Heart left ventricle (tissue), 13 donors: ENCODE measurements at regions not wholly inside any gene's neighbourhood (a gene's known extent, or its start where the extent isn't known, plus 50 kb on each side); places are given as distances from the start of the nearest gene placed in this dataset.

Experiments used
- CTCF ChIP-seq, 12 donors: fragments of 200-600 bp; sonication (generic) in 4 of 12; IDR thresholded peaks; one replicate each; pipeline versions ENCODE4 v1.5.0 to v1.8.0; 2018 to 2022; ENCODE audit warnings: antibody characterized with exemption in 12 of 12, mild to moderate bottlenecking in 5 of 12
- POLR2A ChIP-seq, 2 donors: fragments of 450-650 bp; IDR thresholded peaks; one replicate each; pipeline ENCODE4 v1.6.1; 2017; ENCODE audit warnings: antibody characterized with exemption in 2 of 2, mild to moderate bottlenecking in 2 of 2, moderate library complexity in 2 of 2
- donor health status: ischemic (EF 13 %, LVEDD 7.1; RV severe dilation, severe dysfunction).
- donor health status: DM: no; HTN: yes; CAD: no.
- donor health status: DM: no; HTN: no; CAD: no.
- donor health status: ischemic (EF 25% LVEDD 6.9; RV normal size, moderate dysfunction).
- donor health status: ischemic (EF 25% LVEDD 5.7; RV mildly dilated, moderate dysfunction).
- donor health status: ischemic (EF 35%, LVEDD 5.7; RV mildly dilated, moderate dysfunction).
- donor health status: nonischemic (EF 11% LVEDD 7.7; RV severe dilation, severe dysfunction).
- donor health status: DM: yes; HTN: yes; CAD: no.
- donor health status: PGD.
- donor health status: ischemic (EF 29% LVEDD 5.4; RV normal size, mild dysfunction).
- donor health status: nonischemic (EF 23%, LVEDD 6.1; RV moderate dilation, normal function).

- TF ChIP-seq CTCF (IDR thresholded peaks at IDR 0.05) (no peak), POLR2A (IDR thresholded peaks at IDR 0.05) (no peak)
Observed at GRCh38 chr5:35476797-35477196, 140.9 kb upstream of the SPEF2 start.
